ENCODE measurements at regions not wholly inside any gene's neighbourhood (a gene's known extent, or its start where the extent isn't known, plus 50 kb on each side); places are given as distances from the start of the nearest gene placed in this dataset.
A peak's percentile ranks its signal among the peaks of the same experiment; 100 is the strongest.
"Not testable (repeated sequence)": the region's sequence is repeated elsewhere in the genome, so short reads cannot be mapped to it uniquely, and the experiment has no call there.

GRCh38 chr4:151519728-151520415 is 110.9 kb downstream of the FHIP1A start:
- DNase-seq (ENCODE audit: low read depth) = no peak

GRCh38 chr4:151522866-151523519 is 114.0 kb downstream of the FHIP1A start:
- DNase-seq (ENCODE audit: low read depth) = no peak

GRCh38 chr4:151524610-151525009 is 115.6 kb downstream of the FHIP1A start:
- DNase-seq (ENCODE audit: low read depth) = no peak

- not testable (repeated sequence) for DNase-seq (ENCODE audit: low read depth)
These were observed 117.5 kb downstream of the FHIP1A start for GRCh38 chr4:151526489-151526888.

GRCh38 chr4:151527699-151528098 is 118.7 kb downstream of the FHIP1A start:
- DNase-seq (ENCODE audit: low read depth) = no peak

- DNase-seq (ENCODE audit: low read depth) = no peak
These were observed 120.2 kb downstream of the FHIP1A start for GRCh38 chr4:151529187-151529586.

GRCh38 chr4:151530230-151530629 is 121.3 kb downstream of the FHIP1A start:
- DNase-seq (ENCODE audit: low read depth) = no peak

- DNase-seq (ENCODE audit: low read depth) = no peak
These were observed 121.8 kb downstream of the FHIP1A start for GRCh38 chr4:151530783-151531182.

- no peak for DNase-seq (ENCODE audit: low read depth)
These were observed 123.2 kb downstream of the FHIP1A start for GRCh38 chr4:151532001-151532708.

GRCh38 chr4:151534195-151534594 is 125.2 kb downstream of the FHIP1A start:
- no peak for DNase-seq (ENCODE audit: low read depth)

- no peak for DNase-seq (ENCODE audit: low read depth)
These were observed 126.4 kb downstream of the FHIP1A start for GRCh38 chr4:151535366-151535765.

- DNase-seq (ENCODE audit: low read depth) = peak; percentile 62
These were observed 128.7 kb downstream of the FHIP1A start for GRCh38 chr4:151537687-151538086.

- no peak for DNase-seq (ENCODE audit: low read depth)
These were observed 130.0 kb downstream of the FHIP1A start for GRCh38 chr4:151538963-151539362.

- DNase-seq (ENCODE audit: low read depth) = peak; percentile 54
These were observed 131.9 kb downstream of the FHIP1A start for GRCh38 chr4:151540728-151541388.

GRCh38 chr4:151541389-151542071 is 132.6 kb downstream of the FHIP1A start:
- peak; percentile 67 for DNase-seq (ENCODE audit: low read depth)

- DNase-seq (ENCODE audit: low read depth) = no peak
These were observed 139.7 kb downstream of the FHIP1A start for GRCh38 chr4:151548708-151549107.

GRCh38 chr4:151549378-151549777 is 140.4 kb downstream of the FHIP1A start:
- not testable (repeated sequence) for DNase-seq (ENCODE audit: low read depth)

GRCh38 chr4:151553874-151554273 is 144.9 kb downstream of the FHIP1A start:
- DNase-seq (ENCODE audit: low read depth) = no peak

- peak; percentile 35 for DNase-seq (ENCODE audit: low read depth)
These were observed 146.4 kb downstream of the FHIP1A start for GRCh38 chr4:151555151-151555945.

GRCh38 chr4:151558496-151559113 is 149.6 kb downstream of the FHIP1A start:
- DNase-seq (ENCODE audit: low read depth) = no peak

GRCh38 chr4:151559595-151559994 is 150.6 kb downstream of the FHIP1A start:
- DNase-seq (ENCODE audit: low read depth) = no peak

Measured in fibroblast of gingiva (primary cell).